GM21737 (cell line): ENCODE measurements at regions not wholly inside any gene's neighbourhood (a gene's known extent, or its start where the extent isn't known, plus 50 kb on each side); places are given as distances from the start of the nearest gene placed in this dataset.
A peak's percentile ranks its signal among the peaks of the same experiment; 100 is the strongest.
"Not testable (repeated sequence)": the region's sequence is repeated elsewhere in the genome, so short reads cannot be mapped to it uniquely, and the experiment has no call there.

Experiments
- ATAC-seq: cut with Tn5 transposase; IDR thresholded peaks from one replicate; pipeline ENCODE4 v1.9.1; 2021; ENCODE audit warnings: mild to moderate bottlenecking, moderate library complexity; ENCODE audit not compliant: unreplicated experiment

- ATAC-seq, result no peak
These were observed 116.3 kb downstream of the ACAA2 start for GRCh38 chr18:49697049-49697448.

GRCh38 chr18:49694402-49694801 lies 118.9 kb downstream of the ACAA2 start:
- ATAC-seq, result no peak

GRCh38 chr18:49693717-49694005 lies 119.7 kb downstream of the ACAA2 start:
- no peak for ATAC-seq

GRCh38 chr18:49692906-49693716 lies 120.2 kb downstream of the ACAA2 start:
- no peak for ATAC-seq

- ATAC-seq, result no peak
These were observed 122.1 kb downstream of the ACAA2 start for GRCh38 chr18:49691177-49691608.

- no peak for ATAC-seq
These were observed 123.0 kb downstream of the ACAA2 start for GRCh38 chr18:49690312-49690711.

- ATAC-seq, result no peak
These were observed 123.5 kb downstream of the LIPG start for GRCh38 chr18:49685231-49685942.

GRCh38 chr18:49682803-49683190 lies 120.9 kb downstream of the LIPG start:
- not testable (repeated sequence) for ATAC-seq

GRCh38 chr18:49682173-49682802 lies 120.4 kb downstream of the LIPG start:
- ATAC-seq, result no peak

- ATAC-seq, result no peak
These were observed 119.5 kb downstream of the LIPG start for GRCh38 chr18:49681387-49681786.

GRCh38 chr18:49678440-49678839 lies 116.6 kb downstream of the LIPG start:
- ATAC-seq, result no peak

- peak; percentile 60 for ATAC-seq
These were observed 116.0 kb downstream of the LIPG start for GRCh38 chr18:49677762-49678413.

GRCh38 chr18:49677081-49677480 lies 115.2 kb downstream of the LIPG start:
- ATAC-seq, result no peak

- no peak for ATAC-seq
These were observed 111.4 kb downstream of the LIPG start for GRCh38 chr18:49673281-49673680.

GRCh38 chr18:49672853-49673252 lies 111.0 kb downstream of the LIPG start:
- no peak for ATAC-seq

- no peak for ATAC-seq
These were observed 107.5 kb downstream of the LIPG start for GRCh38 chr18:49669403-49669802.

GRCh38 chr18:49668574-49669275 lies 106.9 kb downstream of the LIPG start:
- ATAC-seq, result no peak

GRCh38 chr18:49667462-49667861 lies 105.6 kb downstream of the LIPG start:
- ATAC-seq, result no peak

GRCh38 chr18:49666045-49666775 lies 104.4 kb downstream of the LIPG start:
- ATAC-seq, result no peak
